Activated T-cell treated with anti-CD3 and anti-CD28 coated beads, Interleukin-2, amount 50 U/mL, for 1 hour (primary cell): ENCODE measurements at regions not wholly inside any gene's neighbourhood (a gene's known extent, or its start where the extent isn't known, plus 50 kb on each side); places are given as distances from the start of the nearest gene placed in this dataset.
"Not testable (repeated sequence)": the region's sequence is repeated elsewhere in the genome, so short reads cannot be mapped to it uniquely, and the experiment has no call there.

Experiments
- DNase-seq: peaks from one replicate; pipeline ENCODE4 v3.0.0-alpha.2; 2020

DNA sequence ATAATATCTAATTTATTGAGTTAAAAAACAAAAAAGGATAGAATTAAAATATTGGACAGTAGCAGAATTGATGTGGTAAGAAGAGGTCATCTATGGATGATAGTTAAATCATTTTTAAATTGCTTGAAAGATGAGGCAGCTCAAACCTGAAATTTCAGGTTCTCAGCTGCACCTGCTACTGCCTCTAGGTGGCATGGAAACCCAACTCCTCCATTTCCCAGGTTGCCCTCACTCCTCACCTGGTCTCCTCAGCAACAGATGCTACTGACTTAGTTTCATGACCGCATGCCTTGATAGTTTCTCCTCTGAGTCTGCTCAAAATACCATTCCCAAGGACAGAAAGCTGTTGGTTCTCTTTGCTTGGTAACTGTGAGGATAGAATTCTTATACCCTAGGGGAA is 148.1 kb downstream of the ABHD5 start:
- no peak for DNase-seq

DNA sequence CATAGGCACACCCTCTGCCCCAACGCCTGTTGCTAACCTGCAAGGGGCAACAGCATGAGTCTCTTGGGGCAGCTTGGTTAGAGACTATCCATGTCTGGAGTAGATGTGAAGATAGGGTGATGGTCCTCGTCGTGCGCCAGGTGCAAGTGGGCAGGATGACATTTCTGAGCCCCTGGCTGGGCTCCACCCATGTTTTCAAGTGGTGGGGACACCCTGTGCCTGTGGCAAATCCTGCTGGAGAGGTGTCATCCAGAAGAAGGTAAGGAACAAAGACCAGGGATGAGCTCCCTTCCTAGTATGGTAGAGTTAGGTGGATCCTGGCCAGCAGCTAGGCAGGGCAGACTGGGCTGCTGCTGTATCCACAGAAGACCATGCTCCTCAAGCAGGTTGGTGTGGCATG is 152.6 kb downstream of the ABHD5 start:
- DNase-seq = no peak

DNA sequence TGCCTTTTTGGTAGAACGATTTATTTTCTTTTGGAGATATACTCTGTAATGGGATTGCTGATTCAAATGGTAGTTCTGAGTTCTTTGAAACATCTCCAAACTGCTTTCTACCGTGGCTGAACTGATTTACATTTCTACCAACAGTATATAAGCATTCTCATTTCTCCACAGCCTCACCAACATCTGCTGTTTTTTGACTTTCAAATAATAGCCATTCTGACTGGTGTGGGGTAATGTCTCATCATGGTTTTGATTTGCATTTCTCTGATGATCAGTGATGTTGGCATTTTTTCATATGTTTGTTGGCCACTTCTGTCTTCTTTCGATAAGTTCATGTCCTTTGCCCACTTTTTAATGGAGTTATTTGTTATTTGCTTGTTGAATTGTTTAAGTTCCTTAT is 154.0 kb downstream of the ABHD5 start:
- DNase-seq = no peak

DNA sequence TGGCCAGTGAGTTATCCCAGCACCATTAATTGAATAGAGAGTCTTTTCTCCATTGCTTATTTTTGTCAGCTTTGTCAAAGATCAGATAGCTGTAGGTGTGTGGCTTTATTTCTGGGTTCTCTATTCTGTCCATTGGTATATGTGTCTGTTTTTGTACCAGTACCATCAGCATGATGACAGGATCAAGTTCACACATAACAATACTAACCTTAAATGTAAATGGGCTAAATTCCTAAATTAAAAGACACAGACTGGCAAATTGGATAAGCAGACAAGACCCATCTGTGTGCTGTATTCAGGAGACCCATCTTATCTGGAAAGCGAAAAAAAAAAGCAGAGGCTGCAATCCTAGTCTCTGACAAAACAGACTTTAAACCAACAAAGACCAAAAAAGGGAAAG is 154.8 kb downstream of the ABHD5 start:
- DNase-seq = not testable (repeated sequence)

DNA sequence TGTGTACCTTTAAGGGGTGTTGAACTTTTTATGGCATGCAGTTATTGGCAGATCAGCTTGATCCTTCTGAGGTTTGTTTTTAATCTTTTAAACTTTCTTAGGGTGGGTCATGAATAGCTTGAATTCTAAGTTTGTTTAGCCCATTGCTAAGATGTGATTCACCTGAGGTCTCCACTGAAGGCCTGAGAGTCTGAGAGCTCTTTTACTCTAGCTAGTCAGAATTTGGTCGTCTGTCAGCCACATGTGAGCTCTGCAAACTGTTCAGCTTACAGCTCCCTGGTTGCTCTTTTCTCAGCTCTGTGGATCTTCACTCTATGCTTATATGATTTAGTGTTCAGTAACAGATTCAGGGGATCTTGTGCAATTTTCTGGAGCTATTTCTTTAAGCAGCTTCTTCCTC is 161.3 kb downstream of the ABHD5 start:
- DNase-seq = no peak

DNA sequence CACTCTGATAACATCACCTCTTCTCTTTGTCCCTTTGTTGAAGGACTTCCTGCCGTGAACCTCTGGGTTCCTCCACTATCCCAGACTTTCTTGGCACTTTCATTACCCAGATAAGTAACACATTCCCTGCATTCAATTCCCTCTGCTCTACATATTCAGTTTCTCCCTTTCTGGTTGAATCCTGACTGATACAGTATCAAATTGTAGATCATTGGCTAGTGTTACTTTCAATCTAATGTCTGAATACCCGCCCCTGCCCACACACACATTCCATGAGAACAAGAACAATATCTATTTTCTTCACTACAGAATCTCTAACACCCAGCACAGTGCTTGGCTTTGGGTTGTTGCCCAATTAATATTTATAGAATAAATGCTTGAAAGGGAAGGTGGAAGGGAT is 163.5 kb downstream of the ABHD5 start:
- no peak for DNase-seq

DNA sequence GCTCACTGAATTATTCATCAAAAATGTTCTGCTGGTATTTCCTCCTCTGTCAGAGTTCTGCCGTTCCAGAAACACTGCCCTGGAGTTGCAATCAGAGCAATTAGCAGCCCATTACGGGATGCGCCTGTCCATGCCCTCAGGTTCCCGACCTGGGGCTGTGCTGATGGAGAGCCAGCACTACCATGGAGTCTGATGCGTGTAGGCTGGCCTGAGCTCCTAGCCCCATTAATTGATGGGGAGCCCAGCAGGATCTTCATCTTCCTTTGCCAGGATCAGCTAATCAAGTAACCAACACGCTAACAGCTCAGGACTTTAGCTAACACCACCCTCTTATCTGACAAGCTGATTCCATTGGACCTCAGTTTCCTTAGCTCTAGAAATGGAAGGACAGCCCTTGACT is 164.2 kb downstream of the ABHD5 start:
- DNase-seq = no peak

DNA sequence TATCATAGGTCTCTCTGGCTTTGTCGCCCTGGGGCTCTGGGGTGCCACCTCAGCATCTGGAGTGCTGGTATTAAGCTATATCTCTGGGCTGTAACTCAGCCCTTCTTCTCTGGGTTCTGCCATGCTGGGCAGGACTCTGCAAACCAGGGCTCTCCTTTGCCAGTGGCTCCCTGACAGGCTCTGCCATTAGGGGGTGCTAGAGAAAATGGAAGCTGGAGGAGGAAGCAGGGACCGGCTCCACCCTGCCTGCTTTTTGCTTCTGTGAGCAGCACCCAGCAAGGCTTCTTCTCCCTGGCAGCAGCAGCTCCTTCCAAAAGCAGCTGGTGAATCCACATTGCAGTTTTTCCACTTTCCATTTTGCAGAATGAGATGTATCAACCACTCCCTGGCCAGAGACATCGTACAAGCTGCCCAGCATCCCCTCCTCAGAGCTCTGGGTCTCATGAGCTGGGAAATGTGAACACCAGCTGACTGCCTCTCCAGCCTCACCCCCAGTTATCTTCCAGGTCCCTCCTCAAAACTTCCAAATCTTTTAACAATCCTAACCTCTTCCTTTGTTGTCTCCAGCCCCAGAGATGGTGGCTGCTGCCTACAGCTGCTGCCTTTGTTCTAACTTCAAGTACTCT is 165.0 kb downstream of the ABHD5 start:
- DNase-seq = no peak

DNA sequence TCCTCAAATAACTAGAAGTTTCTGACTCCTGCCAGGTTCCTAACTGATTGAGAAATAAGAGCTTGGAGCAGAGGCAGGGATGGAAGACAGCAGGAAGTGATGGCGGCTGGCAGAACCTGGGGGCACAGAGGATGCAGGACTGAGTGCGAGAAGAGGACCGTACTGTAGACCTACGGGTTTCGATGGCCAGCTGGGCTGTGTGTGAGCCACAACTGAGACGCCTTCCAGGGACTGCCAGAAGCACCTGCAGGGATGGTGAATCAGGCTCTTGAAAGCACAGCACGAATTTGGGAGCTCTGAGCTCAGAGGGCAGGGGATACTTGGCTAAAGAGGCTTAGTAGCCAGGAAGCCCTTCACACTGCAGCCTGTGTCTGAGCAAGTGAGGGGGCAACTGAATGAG is 165.6 kb downstream of the ABHD5 start:
- no peak for DNase-seq

DNA sequence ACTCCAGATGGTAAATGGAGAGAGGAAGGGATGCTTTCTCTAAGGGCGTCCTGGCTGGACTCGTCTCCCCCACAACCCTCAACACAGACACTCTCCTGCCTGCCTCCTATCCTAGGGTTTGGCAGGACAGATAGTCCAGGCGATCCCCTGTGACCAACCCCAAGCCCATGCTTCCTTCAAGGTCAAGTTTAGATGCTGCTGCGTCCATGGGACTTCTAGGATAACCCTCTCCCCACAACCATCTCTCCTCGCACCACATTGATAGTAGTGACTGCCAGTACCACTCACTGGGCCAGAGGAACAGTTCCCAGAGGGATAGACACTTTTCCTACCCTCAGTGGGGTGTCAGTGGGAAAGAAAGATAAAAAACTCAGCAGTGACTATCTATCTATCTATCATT is 166.0 kb downstream of the ABHD5 start:
- DNase-seq = no peak

DNA sequence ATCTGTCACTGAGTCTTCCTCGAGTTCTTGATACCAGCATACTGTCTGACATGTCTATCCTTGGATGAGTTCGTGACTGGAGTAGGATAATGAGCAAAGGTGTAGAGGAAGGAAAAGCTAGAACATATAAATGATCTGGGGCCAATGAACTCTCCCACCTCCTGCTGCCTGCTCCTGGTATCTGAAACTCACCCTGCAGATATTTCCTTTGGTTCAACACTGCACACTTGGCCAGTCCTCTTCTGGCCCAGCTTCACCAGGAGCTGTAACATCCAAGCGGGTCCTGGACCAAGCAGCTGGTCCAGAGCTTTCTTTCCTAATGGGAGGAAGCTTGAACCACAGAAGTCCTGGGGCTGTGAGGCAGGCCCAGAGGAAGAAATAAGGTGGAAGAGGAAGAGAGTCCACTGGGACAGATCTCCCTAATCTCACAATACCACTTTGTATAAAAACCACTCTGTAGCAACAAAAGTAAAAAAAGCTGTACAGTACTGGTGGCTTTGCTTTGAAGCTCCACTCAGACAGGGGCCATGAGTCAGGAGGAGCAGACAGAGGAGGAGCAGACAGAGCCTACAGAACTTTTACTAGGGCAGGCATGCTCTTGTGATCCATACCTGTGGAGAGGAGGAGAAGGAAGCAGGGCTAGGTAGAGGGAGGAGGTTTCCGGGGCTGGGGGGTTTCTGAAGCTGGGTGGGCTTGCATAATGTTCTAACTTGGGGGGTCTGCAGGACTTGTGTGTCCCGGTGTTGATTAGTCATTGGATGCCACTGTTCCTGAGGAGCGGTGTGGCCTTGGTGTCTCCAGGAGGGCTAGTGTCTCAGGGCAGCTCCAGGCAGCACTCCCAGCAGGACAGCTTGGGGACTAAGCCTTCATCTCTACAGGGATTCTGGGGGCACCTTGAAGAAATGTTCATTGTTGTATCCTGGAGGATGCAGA is 166.9 kb downstream of the ABHD5 start:
- DNase-seq = no peak

DNA sequence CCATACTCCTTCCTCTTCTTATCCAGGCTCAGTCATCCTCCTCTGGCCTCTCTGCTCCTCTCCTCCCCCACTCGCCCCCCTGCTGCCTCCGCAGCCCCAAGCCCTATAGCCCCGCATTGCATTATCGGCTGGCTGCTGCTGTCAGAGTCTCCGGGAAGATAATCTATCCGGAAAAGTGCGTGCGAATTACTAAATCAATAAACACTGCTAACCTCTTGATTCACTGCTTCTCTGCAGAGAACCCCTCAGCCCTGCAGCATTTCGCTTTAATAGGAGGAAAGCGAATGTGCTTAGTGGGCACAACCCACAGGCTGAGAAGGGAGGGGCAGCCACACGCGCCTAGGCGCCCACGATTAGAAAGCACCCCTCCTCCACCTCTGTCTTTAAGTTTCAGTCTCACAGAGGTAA is 167.6 kb downstream of the ABHD5 start:
- DNase-seq = no peak

DNA sequence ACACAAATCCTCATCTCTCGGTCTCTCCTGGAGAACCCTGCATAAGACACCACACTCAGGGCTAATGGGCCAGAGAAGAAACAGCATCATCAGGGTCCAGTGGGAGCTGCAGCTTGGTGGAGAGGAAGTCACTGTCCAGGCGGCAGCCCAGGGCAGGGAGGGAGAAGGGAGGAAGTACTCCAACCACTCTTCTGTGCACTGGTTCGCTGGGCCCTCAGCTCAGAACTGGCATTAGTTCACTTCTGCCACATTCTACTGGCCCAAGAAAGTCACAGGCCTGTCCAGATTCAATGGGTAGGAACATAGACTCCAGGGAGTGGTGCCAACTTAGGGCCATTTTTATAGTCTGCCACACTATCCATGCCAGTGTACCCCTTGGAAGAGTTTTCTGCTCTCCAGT is 169.0 kb downstream of the ABHD5 start:
- DNase-seq = no peak

DNA sequence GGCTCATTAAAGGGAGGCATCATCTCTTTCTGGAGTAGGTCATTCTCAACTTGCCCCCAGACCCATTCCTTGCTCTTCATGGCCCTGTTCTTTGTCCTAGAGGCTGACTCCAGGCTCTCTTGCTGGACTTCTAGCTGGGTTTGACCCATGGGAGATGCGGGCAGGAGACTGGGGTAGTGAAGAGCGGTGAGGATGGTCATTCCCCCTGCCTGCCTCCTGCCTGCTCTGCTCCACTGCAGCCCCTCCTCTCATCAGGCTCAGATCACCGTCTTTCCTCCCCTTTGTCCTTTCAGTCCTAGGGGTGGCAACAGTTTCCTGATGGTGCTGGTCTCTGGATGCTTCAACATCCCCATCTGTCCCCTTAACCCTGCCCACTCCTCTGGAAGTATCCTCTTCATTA is 170.9 kb downstream of the ABHD5 start:
- DNase-seq = no peak

DNA sequence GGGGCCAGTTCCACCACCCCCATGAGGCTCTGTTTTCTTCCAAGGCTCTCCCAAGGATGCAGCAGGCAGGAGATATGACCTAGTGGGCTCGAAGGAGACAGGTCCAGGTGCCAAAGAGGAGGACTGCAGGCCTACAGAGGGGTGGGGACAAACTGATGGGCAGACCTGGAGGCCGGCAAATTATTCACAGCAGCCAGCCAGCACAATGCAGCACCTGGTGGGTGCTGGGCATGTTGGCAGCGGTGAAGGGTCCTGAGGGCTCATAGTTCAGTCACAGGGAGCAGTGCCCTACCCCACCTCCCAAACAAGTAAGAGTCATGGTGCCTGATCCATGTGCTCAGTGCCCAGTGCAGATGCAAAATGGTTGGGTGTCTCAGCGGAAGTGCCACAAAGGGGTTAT is 171.7 kb downstream of the ABHD5 start:
- no peak for DNase-seq

DNA sequence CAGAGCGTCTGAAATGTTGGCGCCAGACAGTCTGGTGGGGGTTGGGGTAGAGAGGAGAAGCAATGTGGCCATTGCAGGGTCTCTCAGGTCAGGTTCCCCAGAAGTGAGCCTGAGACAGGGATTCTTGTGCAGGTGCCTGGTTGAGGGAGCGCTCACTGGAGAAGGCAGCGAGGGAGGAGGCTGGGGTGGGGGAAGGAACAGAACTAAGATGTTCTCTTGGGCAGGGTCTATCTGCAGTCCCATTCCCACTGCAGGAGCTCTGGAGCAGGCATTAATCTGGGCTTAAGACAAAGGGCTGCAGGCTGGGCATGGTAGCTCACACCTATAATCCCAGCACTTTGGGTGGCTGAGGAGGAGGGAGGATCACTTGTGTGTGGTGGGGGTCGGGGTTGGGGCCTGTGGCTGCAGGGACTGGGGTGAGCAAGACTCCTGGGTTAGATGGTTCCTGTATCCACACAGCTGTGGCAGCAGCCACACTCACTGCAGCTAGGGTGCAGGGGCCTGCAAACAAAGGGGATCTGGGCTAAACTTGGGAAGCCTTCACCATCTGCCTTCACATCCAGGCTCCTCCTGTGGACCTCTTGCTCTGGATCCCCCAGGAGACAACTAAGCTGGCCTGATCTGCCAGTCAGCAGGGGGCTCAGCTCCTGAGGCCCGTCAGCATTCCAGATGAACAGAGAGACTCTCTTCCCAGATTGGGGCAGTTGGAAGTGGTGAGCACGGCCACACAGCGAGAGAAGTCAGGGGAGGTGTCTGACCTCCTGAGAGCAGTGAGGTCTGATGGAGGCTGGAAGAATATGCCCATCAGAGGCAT is 172.5 kb downstream of the ABHD5 start:
- DNase-seq = no peak

DNA sequence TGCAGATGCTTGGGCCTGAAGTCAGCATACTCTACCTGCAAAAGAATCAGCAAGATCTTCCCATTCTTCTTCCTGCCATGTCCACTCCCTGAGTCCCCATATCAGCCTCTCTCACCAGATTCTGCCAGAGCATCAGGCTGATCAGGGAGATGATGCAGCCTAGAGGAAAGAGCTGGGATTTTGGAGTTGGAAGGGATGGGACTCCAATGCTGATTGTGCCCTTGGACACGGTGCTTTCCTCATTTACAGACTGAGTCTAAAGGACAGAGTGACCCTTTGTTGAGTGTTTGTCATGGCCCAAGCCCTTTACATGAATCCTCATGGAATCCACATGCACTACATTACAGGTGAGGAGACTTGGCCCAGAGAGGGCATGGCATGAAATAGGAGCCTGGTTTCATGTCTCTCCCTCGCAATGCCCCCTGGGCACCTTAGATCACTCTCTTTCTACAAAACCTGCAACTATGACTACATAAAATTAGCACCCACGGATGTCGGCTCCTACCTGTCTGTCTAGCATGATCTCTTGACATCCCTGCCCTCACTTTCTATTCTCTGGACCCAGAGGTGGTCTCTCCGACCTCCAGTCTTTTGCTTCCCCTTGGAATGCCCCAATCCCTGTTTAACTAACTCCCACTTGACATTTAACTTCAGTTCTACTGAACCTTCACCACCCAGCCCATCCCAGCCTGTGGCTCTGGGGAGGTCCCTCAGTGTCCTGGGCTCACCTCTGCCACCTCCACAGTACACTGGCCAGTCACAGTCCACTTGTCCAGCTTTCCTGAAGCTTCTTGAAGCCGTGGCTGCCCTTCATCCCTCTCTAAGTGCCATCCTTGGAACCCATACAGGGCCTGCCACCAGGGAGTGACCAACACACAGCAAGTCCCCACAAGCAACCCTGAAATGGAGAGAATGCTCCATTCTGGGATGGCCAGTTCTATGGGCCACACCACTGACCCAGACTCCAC is 173.5 kb downstream of the ABHD5 start:
- no peak for DNase-seq

DNA sequence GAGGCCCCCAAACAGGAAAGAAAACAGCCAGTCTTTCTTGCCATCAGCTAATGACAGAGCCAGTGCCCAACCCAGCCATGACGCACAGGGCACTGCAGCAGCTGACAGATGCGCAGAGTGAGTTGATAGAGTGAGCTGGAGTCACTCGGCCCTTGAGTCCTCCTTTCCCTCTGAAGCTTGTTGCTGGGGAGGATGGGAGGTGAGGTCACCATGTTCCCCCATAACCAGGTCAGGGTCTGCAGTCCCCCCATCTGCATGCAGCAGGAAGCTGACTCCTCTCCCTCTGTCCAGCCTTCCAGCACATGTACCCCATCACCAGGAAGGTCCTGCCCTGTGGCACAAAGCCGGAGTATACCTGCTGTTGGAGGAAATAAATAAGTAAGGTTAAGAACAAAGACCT is 174.6 kb downstream of the ABHD5 start:
- no peak for DNase-seq

DNA sequence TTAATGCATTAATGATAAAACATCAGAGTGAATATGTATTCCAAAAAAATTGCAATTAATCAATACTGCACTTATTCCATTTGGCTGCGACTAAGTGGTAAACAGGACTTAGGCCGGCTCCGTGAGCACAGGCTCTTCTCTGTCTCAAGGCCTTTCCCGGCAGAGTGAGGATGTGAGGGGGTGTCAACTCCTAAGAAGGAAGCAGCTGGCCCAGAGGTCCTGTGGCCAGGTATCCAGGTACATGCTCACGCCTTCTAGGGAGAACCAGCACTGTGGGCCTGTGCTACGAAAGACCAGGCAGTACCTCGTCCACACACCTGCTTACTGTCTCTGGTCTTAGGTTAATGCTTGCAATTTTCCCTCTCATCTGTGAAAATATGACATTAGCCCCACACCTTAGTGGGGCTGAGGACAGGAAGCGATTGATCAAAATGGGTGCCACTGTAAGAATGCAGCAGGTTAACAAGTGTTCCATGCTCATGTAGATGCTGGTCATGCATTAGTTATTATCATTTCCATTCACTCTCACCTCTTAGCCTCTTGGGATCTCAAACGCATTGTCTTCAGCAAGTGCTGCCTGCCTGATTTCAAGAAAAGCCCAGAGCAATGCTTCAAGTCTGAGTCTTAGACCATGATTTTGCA is 175.3 kb downstream of the ABHD5 start:
- DNase-seq = no peak

DNA sequence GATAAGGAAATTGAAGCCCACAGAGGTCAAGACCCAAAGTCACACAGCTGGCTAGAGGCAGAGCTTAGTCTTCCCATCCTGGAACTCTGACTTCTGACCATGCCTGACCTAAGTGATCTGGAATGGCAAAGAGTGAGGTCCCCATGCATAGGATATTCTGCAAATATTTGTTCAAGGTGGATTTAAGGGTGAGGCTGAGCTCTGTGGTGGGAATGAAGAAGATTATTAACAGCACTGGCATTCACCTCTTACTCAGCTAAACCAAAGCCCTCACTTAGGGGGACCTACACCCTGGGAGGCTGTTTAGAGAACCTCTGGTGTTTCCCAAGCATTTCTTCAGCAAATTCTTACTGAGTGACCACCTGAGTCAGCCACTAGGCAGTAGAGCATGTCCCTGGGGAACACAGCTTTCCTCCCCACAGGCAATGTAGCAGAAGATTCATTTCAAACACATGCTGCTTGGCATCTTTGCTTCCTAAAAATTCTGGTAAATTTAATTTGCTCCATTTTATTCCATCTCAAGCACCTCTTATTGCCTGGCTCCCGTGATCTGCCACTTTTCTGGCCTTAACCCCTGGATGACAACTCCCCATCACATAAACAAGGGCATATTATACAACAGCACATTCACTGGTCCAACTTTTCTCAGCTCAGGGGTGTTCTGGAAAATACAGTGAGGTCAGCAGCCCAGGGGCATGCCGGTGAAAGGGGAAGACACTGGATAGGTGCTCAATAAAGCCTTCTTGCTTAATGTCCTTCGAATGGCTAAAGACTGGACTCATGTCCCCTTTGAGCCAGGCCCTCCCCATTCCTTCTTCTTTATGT is 176.0 kb downstream of the ABHD5 start:
- no peak for DNase-seq

DNA sequence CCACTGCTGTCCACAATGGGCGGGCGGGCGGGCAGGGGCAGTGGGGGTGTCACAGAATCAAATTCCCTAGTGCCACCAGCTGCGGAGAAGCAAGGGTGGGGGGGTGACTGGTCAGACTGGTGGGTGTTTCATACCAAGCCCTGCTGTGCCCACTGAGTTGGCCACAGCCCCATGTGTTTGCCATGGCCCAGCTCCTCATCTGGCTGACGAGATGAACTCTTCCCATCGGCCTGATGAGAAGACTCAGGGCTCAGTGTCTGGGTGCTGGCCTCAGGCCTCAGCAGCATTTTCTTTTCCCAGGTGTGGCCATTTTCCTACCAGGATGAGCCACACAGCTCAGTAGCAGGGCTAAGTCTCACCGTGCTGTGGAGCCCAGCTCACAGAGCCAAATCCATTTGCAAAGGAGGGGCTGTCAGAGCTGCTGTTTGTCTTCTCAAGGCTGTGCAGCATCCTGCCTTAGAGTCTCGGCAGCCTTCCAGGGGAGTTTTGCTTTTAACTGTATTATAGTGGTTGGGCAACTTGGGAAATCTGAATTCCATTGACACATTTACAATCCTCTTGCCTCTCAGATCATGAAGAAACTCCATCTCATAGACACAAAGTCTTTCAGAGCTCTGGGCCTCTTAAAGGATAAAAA is 176.8 kb downstream of the ABHD5 start:
- DNase-seq = no peak
